Bronchial epithelial cell (primary cell): ENCODE measurements at regions not wholly inside any gene's neighbourhood (a gene's known extent, or its start where the extent isn't known, plus 50 kb on each side); places are given as distances from the start of the nearest gene placed in this dataset.

Source experiments
- DNase-seq: peaks from one replicate; pipeline ENCODE4 v3.0.0-alpha.2; 2010; ENCODE audit warnings: low read depth
- FAIRE-seq: peaks from 2 replicates; lab custom pipeline; 2011; peaks lifted over from hg19 to GRCh38; lab: Jason Lieb, UNC
- H3K27me3 ChIP-seq: 2 replicates; pipeline ENCODE4 v1.5.1; 2011; ENCODE audit warnings: low read length; ENCODE audit not compliant: control insufficient read depth, insufficient read depth
- H3K36me3 ChIP-seq: 2 replicates; pipeline ENCODE4 v1.5.1; 2011; ENCODE audit warnings: low read length; ENCODE audit not compliant: control insufficient read depth, insufficient read depth
- H3K4me3 ChIP-seq: 2 replicates; pipeline ENCODE4 v1.5.1; 2011; ENCODE audit warnings: mild to moderate bottlenecking, low read depth, low read length, control low read depth
- CTCF ChIP-seq: IDR thresholded peaks from 2 replicates; pipeline ENCODE4 v1.5.1; 2011; ENCODE audit warnings: mild to moderate bottlenecking, moderate library complexity, low read length, control low read depth, inconsistent platforms; ENCODE audit not compliant: insufficient read depth, severe bottlenecking

GRCh38 chr6:134421501-134421900, 103.6 kb upstream of the SGK1 start:
- peak; percentile 25 for DNase-seq
- Histone ChIP-seq H3K4me3 (no peak overlapping the region), H3K36me3 (no peaks in the 10 kb centered on the region), H3K27me3 (no peaks in the 10 kb centered on the region)
- no peak for FAIRE-seq
- TF ChIP-seq CTCF, result no peak

GRCh38 chr6:134420614-134421181, 102.8 kb upstream of the SGK1 start:
- FAIRE-seq, result no peak

GRCh38 chr6:134419716-134420115, 101.8 kb upstream of the SGK1 start:
- Histone ChIP-seq H3K4me3 (no peak overlapping the region), H3K27me3 (no peaks in the 10 kb centered on the region), H3K36me3 (no peaks in the 10 kb centered on the region)
- DNase-seq (peak; percentile 26), FAIRE-seq (no peak)
- TF ChIP-seq CTCF, result no peak

More at GRCh38 chr6:134420614-134421181, 102.8 kb upstream of the SGK1 start:
- Histone ChIP-seq H3K27me3 (no peaks in the 10 kb centered on the region), H3K36me3 (no peaks in the 10 kb centered on the region), H3K4me3 (no peak overlapping the region)
- DNase-seq, result peak; percentile 89
- TF ChIP-seq CTCF, result no peak

GRCh38 chr6:134416418-134417154, 98.7 kb upstream of the SGK1 start:
- FAIRE-seq, result no peak

GRCh38 chr6:134415656-134416055, 97.7 kb upstream of the SGK1 start:
- Histone ChIP-seq H3K27me3 (no peaks in the 10 kb centered on the region), H3K4me3 (no peak overlapping the region), H3K36me3 (no peaks in the 10 kb centered on the region)
- TF ChIP-seq CTCF, result no peak
- DNase-seq (no peak), FAIRE-seq (no peak)

More at GRCh38 chr6:134416418-134417154, 98.7 kb upstream of the SGK1 start:
- peak; percentile 37 for DNase-seq
- no peaks in the 10 kb centered on the region for H3K27me3 ChIP-seq
- no peak for TF ChIP-seq CTCF
- H3K4me3 ChIP-seq, result no peak overlapping the region
- H3K36me3 ChIP-seq, result no peaks in the 10 kb centered on the region
